GM12878 (cell line): ENCODE measurements at regions not wholly inside any gene's neighbourhood (a gene's known extent, or its start where the extent isn't known, plus 50 kb on each side); places are given as distances from the start of the nearest gene placed in this dataset.

Experiments
- CREB1 ChIP-seq: IDR thresholded peaks from 2 replicates; pipeline ENCODE4 v1.6.1; 2012; ENCODE audit warnings: low read depth, mild to moderate bottlenecking, inconsistent platforms
- EED ChIP-seq: sonication (generic); IDR thresholded peaks from 2 replicates; pipeline ENCODE4 v1.6.1; 2016; ENCODE audit warnings: antibody characterized with exemption, low read depth
- RFX5 ChIP-seq: IDR thresholded peaks from 2 replicates; pipeline ENCODE4 v1.6.1; 2011; ENCODE audit warnings: low read depth, low read length, improper control_type of control experiment
- SIX5 ChIP-seq: IDR thresholded peaks from 2 replicates; pipeline ENCODE4 v1.6.1; 2011; ENCODE audit warnings: mild to moderate bottlenecking, low read depth, low read length, moderate library complexity; ENCODE audit not compliant: severe bottlenecking
- SMAD1 ChIP-seq: fragments of 450-650 bp; IDR thresholded peaks from 2 replicates; pipeline ENCODE4 v1.6.1; 2018; ENCODE audit warnings: mild to moderate bottlenecking, low read depth; ENCODE audit not compliant: partially characterized antibody
- TF ChIP-seq, protein P1 (sequence below): fragments of 450-650 bp; formaldehyde crosslinking; IDR thresholded peaks from 2 replicates; pipeline ENCODE4 v1.4.0; 2020; ENCODE audit warnings: mild to moderate bottlenecking, moderate library complexity
- TF ChIP-seq, protein P2 (sequence below): fragments of 450-650 bp; IDR thresholded peaks from 2 replicates; pipeline ENCODE4 v1.6.1; 2017; ENCODE audit warnings: antibody characterized with exemption, mild to moderate bottlenecking, moderate library complexity

DNA sequence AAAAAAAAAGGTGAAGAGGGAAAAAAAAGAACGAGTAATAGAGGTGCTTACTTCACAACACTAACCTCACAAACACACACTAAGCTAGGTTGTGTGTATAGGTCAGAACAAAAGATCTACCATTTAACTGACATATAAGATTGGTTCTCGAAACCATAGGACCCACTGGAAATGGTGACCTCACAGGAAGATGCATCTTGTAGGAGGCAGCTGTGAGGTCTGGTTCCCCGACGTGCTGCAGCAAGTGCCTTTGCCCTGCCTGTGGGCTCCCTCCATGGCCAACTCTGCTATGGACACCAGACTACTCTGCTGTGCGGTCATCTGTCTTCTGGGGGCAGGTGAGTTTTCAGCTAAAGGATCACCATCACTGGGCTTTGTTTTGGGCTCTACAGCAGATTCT is 133.8 kb upstream of the PRSS1 start (continued):
- TF ChIP-seq, protein P1, sequence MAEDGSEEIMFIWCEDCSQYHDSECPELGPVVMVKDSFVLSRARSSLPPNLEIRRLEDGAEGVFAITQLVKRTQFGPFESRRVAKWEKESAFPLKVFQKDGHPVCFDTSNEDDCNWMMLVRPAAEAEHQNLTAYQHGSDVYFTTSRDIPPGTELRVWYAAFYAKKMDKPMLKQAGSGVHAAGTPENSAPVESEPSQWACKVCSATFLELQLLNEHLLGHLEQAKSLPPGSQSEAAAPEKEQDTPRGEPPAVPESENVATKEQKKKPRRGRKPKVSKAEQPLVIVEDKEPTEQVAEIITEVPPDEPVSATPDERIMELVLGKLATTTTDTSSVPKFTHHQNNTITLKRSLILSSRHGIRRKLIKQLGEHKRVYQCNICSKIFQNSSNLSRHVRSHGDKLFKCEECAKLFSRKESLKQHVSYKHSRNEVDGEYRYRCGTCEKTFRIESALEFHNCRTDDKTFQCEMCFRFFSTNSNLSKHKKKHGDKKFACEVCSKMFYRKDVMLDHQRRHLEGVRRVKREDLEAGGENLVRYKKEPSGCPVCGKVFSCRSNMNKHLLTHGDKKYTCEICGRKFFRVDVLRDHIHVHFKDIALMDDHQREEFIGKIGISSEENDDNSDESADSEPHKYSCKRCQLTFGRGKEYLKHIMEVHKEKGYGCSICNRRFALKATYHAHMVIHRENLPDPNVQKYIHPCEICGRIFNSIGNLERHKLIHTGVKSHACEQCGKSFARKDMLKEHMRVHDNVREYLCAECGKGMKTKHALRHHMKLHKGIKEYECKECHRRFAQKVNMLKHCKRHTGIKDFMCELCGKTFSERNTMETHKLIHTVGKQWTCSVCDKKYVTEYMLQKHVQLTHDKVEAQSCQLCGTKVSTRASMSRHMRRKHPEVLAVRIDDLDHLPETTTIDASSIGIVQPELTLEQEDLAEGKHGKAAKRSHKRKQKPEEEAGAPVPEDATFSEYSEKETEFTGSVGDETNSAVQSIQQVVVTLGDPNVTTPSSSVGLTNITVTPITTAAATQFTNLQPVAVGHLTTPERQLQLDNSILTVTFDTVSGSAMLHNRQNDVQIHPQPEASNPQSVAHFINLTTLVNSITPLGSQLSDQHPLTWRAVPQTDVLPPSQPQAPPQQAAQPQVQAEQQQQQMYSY (CRISPR knock-in tag): no peak
- TF ChIP-seq SMAD1: no peak
- TF ChIP-seq EED: no peak
- no peak for TF ChIP-seq RFX5
- TF ChIP-seq SIX5: no peak
- TF ChIP-seq, protein P2, sequence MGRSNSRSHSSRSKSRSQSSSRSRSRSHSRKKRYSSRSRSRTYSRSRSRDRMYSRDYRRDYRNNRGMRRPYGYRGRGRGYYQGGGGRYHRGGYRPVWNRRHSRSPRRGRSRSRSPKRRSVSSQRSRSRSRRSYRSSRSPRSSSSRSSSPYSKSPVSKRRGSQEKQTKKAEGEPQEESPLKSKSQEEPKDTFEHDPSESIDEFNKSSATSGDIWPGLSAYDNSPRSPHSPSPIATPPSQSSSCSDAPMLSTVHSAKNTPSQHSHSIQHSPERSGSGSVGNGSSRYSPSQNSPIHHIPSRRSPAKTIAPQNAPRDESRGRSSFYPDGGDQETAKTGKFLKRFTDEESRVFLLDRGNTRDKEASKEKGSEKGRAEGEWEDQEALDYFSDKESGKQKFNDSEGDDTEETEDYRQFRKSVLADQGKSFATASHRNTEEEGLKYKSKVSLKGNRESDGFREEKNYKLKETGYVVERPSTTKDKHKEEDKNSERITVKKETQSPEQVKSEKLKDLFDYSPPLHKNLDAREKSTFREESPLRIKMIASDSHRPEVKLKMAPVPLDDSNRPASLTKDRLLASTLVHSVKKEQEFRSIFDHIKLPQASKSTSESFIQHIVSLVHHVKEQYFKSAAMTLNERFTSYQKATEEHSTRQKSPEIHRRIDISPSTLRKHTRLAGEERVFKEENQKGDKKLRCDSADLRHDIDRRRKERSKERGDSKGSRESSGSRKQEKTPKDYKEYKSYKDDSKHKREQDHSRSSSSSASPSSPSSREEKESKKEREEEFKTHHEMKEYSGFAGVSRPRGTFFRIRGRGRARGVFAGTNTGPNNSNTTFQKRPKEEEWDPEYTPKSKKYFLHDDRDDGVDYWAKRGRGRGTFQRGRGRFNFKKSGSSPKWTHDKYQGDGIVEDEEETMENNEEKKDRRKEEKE: no peak
- no peak for TF ChIP-seq CREB1
